ENCODE measurements at regions not wholly inside any gene's neighbourhood (a gene's known extent, or its start where the extent isn't known, plus 50 kb on each side); places are given as distances from the start of the nearest gene placed in this dataset.

GRCh38 chr7:113787106-113787505 is 131.7 kb downstream of the PPP1R3A start:
- Histone ChIP-seq H3K36me3 (ENCODE audit: insufficient read depth, low read length) (no peaks in the 10 kb centered on the region), H3K27ac (ENCODE audit: low read length) (no peak overlapping the region), H3K4me2 (ENCODE audit: insufficient read depth, low read length) (no peak overlapping the region), H2AFZ (ENCODE audit: low read depth, low read length) (no peak overlapping the region), H3K79me2 (ENCODE audit: insufficient read depth, low read length) (no peaks in the 10 kb centered on the region), H3K4me1 (ENCODE audit: insufficient read depth, low read length) (no peaks in the 10 kb centered on the region), H3K27me3 (ENCODE audit: insufficient read depth, low read length, poor library complexity) (no peaks in the 10 kb centered on the region), H4K20me1 (ENCODE audit: insufficient read depth, low read length) (no peaks in the 10 kb centered on the region), H3K9ac (ENCODE audit: low read depth, low read length) (no peak overlapping the region), H3K4me3 (ENCODE audit: low read depth in 1 of 2, low read length in 2 of 2) (no peak overlapping the region), H3K9me3 (ENCODE audit: insufficient read depth, low read length, severe bottlenecking) (no peaks in the 10 kb centered on the region)
- DNase-seq (no peak), ATAC-seq (ENCODE audit: insufficient read depth, low read depth) (no peak)
- TF ChIP-seq EZH2 (IDR thresholded peaks at IDR 0.05; ENCODE audit: borderline replicate concordance, low read depth, low read length, severe bottlenecking) (no peak), CTCF (IDR thresholded peaks at IDR 0.05; ENCODE audit: borderline replicate concordance, extremely low read depth, low read length, poor library complexity, severe bottlenecking) (no peak)

- Histone ChIP-seq H3K4me2 (ENCODE audit: insufficient read depth, low read length) (no peak overlapping the region), H3K4me3 (ENCODE audit: low read depth in 1 of 2, low read length in 2 of 2) (no peak overlapping the region), H3K9ac (ENCODE audit: low read depth, low read length) (no peak overlapping the region), H3K9me3 (ENCODE audit: insufficient read depth, low read length, severe bottlenecking) (no peaks in the 10 kb centered on the region), H3K27ac (ENCODE audit: low read length) (no peak overlapping the region), H3K4me1 (ENCODE audit: insufficient read depth, low read length) (no peaks in the 10 kb centered on the region), H3K36me3 (ENCODE audit: insufficient read depth, low read length) (no peaks in the 10 kb centered on the region), H3K27me3 (ENCODE audit: insufficient read depth, low read length, poor library complexity) (no peaks in the 10 kb centered on the region), H2AFZ (ENCODE audit: low read depth, low read length) (no peak overlapping the region), H3K79me2 (ENCODE audit: insufficient read depth, low read length) (no peaks in the 10 kb centered on the region), H4K20me1 (ENCODE audit: insufficient read depth, low read length) (no peaks in the 10 kb centered on the region)
- ATAC-seq (ENCODE audit: insufficient read depth, low read depth), result no peak
- DNase-seq, result no peak
- no peak for TF ChIP-seq CTCF (IDR thresholded peaks at IDR 0.05; ENCODE audit: borderline replicate concordance, extremely low read depth, low read length, poor library complexity, severe bottlenecking)
- TF ChIP-seq EZH2 (IDR thresholded peaks at IDR 0.05; ENCODE audit: borderline replicate concordance, low read depth, low read length, severe bottlenecking), result no peak
These were observed 133.9 kb downstream of the PPP1R3A start for GRCh38 chr7:113784956-113785355.

GRCh38 chr7:113784316-113784715 is 134.5 kb downstream of the PPP1R3A start:
- no peak overlapping the region for H2AFZ ChIP-seq (ENCODE audit: low read depth, low read length)
- H3K4me1 ChIP-seq (ENCODE audit: insufficient read depth, low read length), result no peaks in the 10 kb centered on the region
- no peaks in the 10 kb centered on the region for H3K9me3 ChIP-seq (ENCODE audit: insufficient read depth, low read length, severe bottlenecking)
- no peaks in the 10 kb centered on the region for H4K20me1 ChIP-seq (ENCODE audit: insufficient read depth, low read length)
- no peak for ATAC-seq (ENCODE audit: insufficient read depth, low read depth)
- no peak overlapping the region for H3K4me3 ChIP-seq (ENCODE audit: low read depth in 1 of 2, low read length in 2 of 2)
- no peak overlapping the region for H3K4me2 ChIP-seq (ENCODE audit: insufficient read depth, low read length)
- no peak overlapping the region for H3K9ac ChIP-seq (ENCODE audit: low read depth, low read length)
- H3K36me3 ChIP-seq (ENCODE audit: insufficient read depth, low read length), result no peaks in the 10 kb centered on the region
- H3K27ac ChIP-seq (ENCODE audit: low read length), result no peak overlapping the region
- TF ChIP-seq EZH2 (IDR thresholded peaks at IDR 0.05; ENCODE audit: borderline replicate concordance, low read depth, low read length, severe bottlenecking) (no peak), CTCF (IDR thresholded peaks at IDR 0.05; ENCODE audit: borderline replicate concordance, extremely low read depth, low read length, poor library complexity, severe bottlenecking) (no peak)
- H3K79me2 ChIP-seq (ENCODE audit: insufficient read depth, low read length), result no peaks in the 10 kb centered on the region
- no peak for DNase-seq
- H3K27me3 ChIP-seq (ENCODE audit: insufficient read depth, low read length, poor library complexity), result no peaks in the 10 kb centered on the region

- no peak overlapping the region for H3K4me2 ChIP-seq (ENCODE audit: insufficient read depth, low read length)
- H3K27ac ChIP-seq (ENCODE audit: low read length), result no peak overlapping the region
- no peak overlapping the region for H3K4me3 ChIP-seq (ENCODE audit: low read depth in 1 of 2, low read length in 2 of 2)
- H2AFZ ChIP-seq (ENCODE audit: low read depth, low read length), result no peak overlapping the region
- ATAC-seq (ENCODE audit: insufficient read depth, low read depth) (no peak), DNase-seq (no peak)
- H3K9ac ChIP-seq (ENCODE audit: low read depth, low read length), result no peak overlapping the region
- no peaks in the 10 kb centered on the region for H3K9me3 ChIP-seq (ENCODE audit: insufficient read depth, low read length, severe bottlenecking)
- H3K27me3 ChIP-seq (ENCODE audit: insufficient read depth, low read length, poor library complexity), result no peaks in the 10 kb centered on the region
- no peaks in the 10 kb centered on the region for H3K4me1 ChIP-seq (ENCODE audit: insufficient read depth, low read length)
- no peaks in the 10 kb centered on the region for H4K20me1 ChIP-seq (ENCODE audit: insufficient read depth, low read length)
- TF ChIP-seq CTCF (IDR thresholded peaks at IDR 0.05; ENCODE audit: borderline replicate concordance, extremely low read depth, low read length, poor library complexity, severe bottlenecking), result no peak
- TF ChIP-seq EZH2 (IDR thresholded peaks at IDR 0.05; ENCODE audit: borderline replicate concordance, low read depth, low read length, severe bottlenecking), result no peak
- no peaks in the 10 kb centered on the region for H3K79me2 ChIP-seq (ENCODE audit: insufficient read depth, low read length)
- no peaks in the 10 kb centered on the region for H3K36me3 ChIP-seq (ENCODE audit: insufficient read depth, low read length)
These were observed 135.4 kb downstream of the PPP1R3A start for GRCh38 chr7:113783403-113783802.

Measured in DND-41 (cell line).